OCI-LY1 (cell line): ENCODE measurements at regions not wholly inside any gene's neighbourhood (a gene's known extent, or its start where the extent isn't known, plus 50 kb on each side); places are given as distances from the start of the nearest gene placed in this dataset.

Experiments used
- H2AFZ ChIP-seq: fragments of 200-600 bp; sonication (generic), shearing (Covaris generic); 2 replicates; pipeline ENCODE4 v1.6.0; 2014; ENCODE audit warnings: antibody characterized with exemption, mild to moderate bottlenecking, low read length
- H3F3A ChIP-seq: fragments of 200-600 bp; sonication (generic), shearing (Covaris generic); 2 replicates; pipeline ENCODE4 v1.6.0; 2014; ENCODE audit warnings: mild to moderate bottlenecking, antibody characterized with exemption, low read length, moderate library complexity; ENCODE audit not compliant: insufficient read depth
- H3K27ac ChIP-seq: fragments of 200-600 bp; sonication (generic); 2 replicates; pipeline ENCODE4 v1.5.1; 2014; ENCODE audit warnings: low read length, mixed run types, mild to moderate bottlenecking, low read depth; ENCODE audit not compliant: poor library complexity, severe bottlenecking
- H3K27me3 ChIP-seq: fragments of 200-600 bp; sonication (generic); 2 replicates; pipeline ENCODE4 v1.6.0; 2014; ENCODE audit warnings: antibody characterized with exemption, mild to moderate bottlenecking, low read length, moderate library complexity; ENCODE audit not compliant: insufficient read depth
- H3K36me3 ChIP-seq: fragments of 200-600 bp; sonication (generic); 2 replicates; pipeline ENCODE4 v1.6.1; 2014; ENCODE audit warnings: mild to moderate bottlenecking, antibody characterized with exemption, low read length, moderate library complexity, mixed read lengths; ENCODE audit not compliant: insufficient read depth
- H3K4me1 ChIP-seq: fragments of 200-600 bp; sonication (generic); 2 replicates; pipeline ENCODE4 v1.5.1; 2014; ENCODE audit warnings: mild to moderate bottlenecking, low read length, moderate library complexity; ENCODE audit not compliant: insufficient read depth, severe bottlenecking
- H3K4me2 ChIP-seq: fragments of 200-600 bp; sonication (generic), shearing (Covaris generic); 2 replicates; pipeline ENCODE4 v1.6.1; 2014; ENCODE audit warnings: low read length
- H3K4me3 ChIP-seq: fragments of 200-600 bp; sonication (generic); 2 replicates; pipeline ENCODE4 v1.5.1; 2014; ENCODE audit warnings: low read length, low read depth, mild to moderate bottlenecking, mixed read lengths; ENCODE audit not compliant: poor library complexity, severe bottlenecking
- H3K79me2 ChIP-seq: fragments of 200-600 bp; shearing (Covaris generic); 2 replicates; pipeline ENCODE4 v1.6.1; 2016; ENCODE audit warnings: mixed run types, low read length, mixed read lengths; ENCODE audit not compliant: insufficient read depth
- H3K9ac ChIP-seq: fragments of 200-600 bp; sonication (generic), shearing (Covaris generic); 2 replicates; pipeline ENCODE4 v1.6.1; 2014; ENCODE audit warnings: mild to moderate bottlenecking, low read length, mixed read lengths
- H3K9me2 ChIP-seq: fragments of 200-600 bp; sonication (generic), shearing (Covaris generic); 2 replicates; pipeline ENCODE4 v1.6.1; 2014; ENCODE audit warnings: low read depth, mild to moderate bottlenecking, low read length, mixed read lengths
- H3K9me3 ChIP-seq: fragments of 200-600 bp; shearing (Covaris generic); 2 replicates; pipeline ENCODE4 v1.6.1; 2014; ENCODE audit warnings: low read length, mixed read lengths
- H4K20me1 ChIP-seq: fragments of 200-600 bp; sonication (generic), shearing (Covaris generic); 2 replicates; pipeline ENCODE4 v1.6.0; 2016; ENCODE audit warnings: mild to moderate bottlenecking, low read length; ENCODE audit not compliant: insufficient read depth
- CTCF ChIP-seq: fragments of 200-600 bp; sonication (generic), shearing (Covaris generic); IDR thresholded peaks from 2 replicates; pipeline ENCODE4 v1.5.1; 2017; ENCODE audit warnings: mild to moderate bottlenecking, antibody characterized with exemption, low read length, moderate library complexity, mixed read lengths
- EZH2 ChIP-seq: fragments of 200-600 bp; sonication (generic), shearing (Covaris generic); IDR thresholded peaks from 2 replicates; pipeline ENCODE4 v1.8.0; 2017; ENCODE audit warnings: borderline replicate concordance, mixed run types, mild to moderate bottlenecking, antibody characterized with exemption, low read length, moderate library complexity, mixed read lengths

GRCh38 chr19:28465371-28466086, 747.4 kb downstream of the UQCRFS1 start:
- H3K4me3 ChIP-seq, result no peak overlapping the region
- H3K9me2 ChIP-seq, result no peaks in the 10 kb centered on the region
- no peak overlapping the region for H2AFZ ChIP-seq
- H3K36me3 ChIP-seq, result no peaks in the 10 kb centered on the region
- TF ChIP-seq CTCF (no peak), EZH2 (no peak)
- H3F3A ChIP-seq, result no peaks in the 10 kb centered on the region
- H3K9me3 ChIP-seq, result no peaks in the 10 kb centered on the region
- H3K9ac ChIP-seq, result no peak overlapping the region
- peaks cover 75% of the 10 kb centered on the region for H3K4me1 ChIP-seq
- H4K20me1 ChIP-seq, result no peaks in the 10 kb centered on the region
- no peak overlapping the region for H3K4me2 ChIP-seq
- H3K27ac ChIP-seq, result peak overlapping the region; percentile 49
- no peaks in the 10 kb centered on the region for H3K27me3 ChIP-seq
- no peaks in the 10 kb centered on the region for H3K79me2 ChIP-seq

- no peak overlapping the region for H2AFZ ChIP-seq
- H3K27ac ChIP-seq, result no peak overlapping the region
- H3K9me2 ChIP-seq, result no peaks in the 10 kb centered on the region
- peaks cover 62% of the 10 kb centered on the region for H3K4me1 ChIP-seq
- H3K27me3 ChIP-seq, result no peaks in the 10 kb centered on the region
- H3K9ac ChIP-seq, result no peak overlapping the region
- H3K36me3 ChIP-seq, result no peaks in the 10 kb centered on the region
- no peaks in the 10 kb centered on the region for H3K79me2 ChIP-seq
- TF ChIP-seq CTCF (no peak), EZH2 (no peak)
- H4K20me1 ChIP-seq, result no peaks in the 10 kb centered on the region
- H3F3A ChIP-seq, result no peaks in the 10 kb centered on the region
- no peak overlapping the region for H3K4me2 ChIP-seq
- no peak overlapping the region for H3K4me3 ChIP-seq
- no peaks in the 10 kb centered on the region for H3K9me3 ChIP-seq
Measured at GRCh38 chr19:28463493-28464053, 749.4 kb downstream of the UQCRFS1 start.

- no peaks in the 10 kb centered on the region for H4K20me1 ChIP-seq
Measured at GRCh38 chr19:28457620-28458019, 755.3 kb downstream of the UQCRFS1 start.

More at GRCh38 chr19:28457620-28458019, 755.3 kb downstream of the UQCRFS1 start:
- Histone ChIP-seq H3K36me3 (no peaks in the 10 kb centered on the region), H3K27me3 (no peaks in the 10 kb centered on the region), H3K27ac (no peak overlapping the region), H3F3A (no peaks in the 10 kb centered on the region), H3K4me1 (peaks cover 26% of the 10 kb centered on the region), H3K9me2 (no peaks in the 10 kb centered on the region), H3K9ac (no peak overlapping the region), H3K4me3 (no peak overlapping the region), H2AFZ (no peak overlapping the region), H3K9me3 (no peaks in the 10 kb centered on the region), H3K79me2 (no peaks in the 10 kb centered on the region), H3K4me2 (no peak overlapping the region)
- no peak for TF ChIP-seq CTCF
- TF ChIP-seq EZH2, result no peak
